DND-41 (cell line): ENCODE measurements at regions not wholly inside any gene's neighbourhood (a gene's known extent, or its start where the extent isn't known, plus 50 kb on each side); places are given as distances from the start of the nearest gene placed in this dataset.

ENCODE experiments used
- CTCF ChIP-seq: IDR thresholded peaks from 2 replicates; pipeline ENCODE4 v1.5.1; 2012; ENCODE audit warnings: borderline replicate concordance, low read length, moderate library complexity, mild to moderate bottlenecking; ENCODE audit not compliant: poor library complexity, severe bottlenecking; ENCODE audit errors: extremely low read depth
- EZH2 ChIP-seq: IDR thresholded peaks from 3 replicates; pipeline ENCODE4 v1.6.1; 2012; ENCODE audit warnings: borderline replicate concordance, low read depth, mild to moderate bottlenecking, moderate library complexity, low read length, inconsistent platforms; ENCODE audit not compliant: severe bottlenecking

GRCh38 chr5:4013106-4013898, 417.7 kb downstream of the IRX1 start:
- TF ChIP-seq CTCF (no peak), EZH2 (no peak)
